ENCODE measurements at regions not wholly inside any gene's neighbourhood (a gene's known extent, or its start where the extent isn't known, plus 50 kb on each side); places are given as distances from the start of the nearest gene placed in this dataset.

DNA sequence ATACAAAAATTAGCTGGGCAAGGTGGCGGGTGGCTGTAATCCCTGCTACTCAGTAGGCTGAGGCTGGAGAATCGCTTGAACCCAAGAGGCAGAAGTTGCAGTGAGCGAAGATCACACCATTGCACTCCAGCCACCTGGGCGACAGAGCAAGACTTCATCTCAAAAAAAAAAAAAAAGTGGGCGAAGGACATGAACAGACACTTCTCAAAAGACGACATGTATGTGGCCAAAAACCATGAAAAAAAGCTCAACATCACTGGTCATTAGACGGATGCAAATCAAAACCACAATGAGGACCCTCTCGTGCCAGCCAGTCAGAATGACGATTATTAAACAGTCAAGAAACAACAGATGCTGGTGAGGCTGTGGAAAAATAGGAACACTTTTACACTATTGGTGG is 344.9 kb upstream of the JARID2 start:
- Histone ChIP-seq H3K4me1 (ENCODE audit: insufficient read depth) (no peaks in the 10 kb centered on the region), H3K27me3 (no peaks in the 10 kb centered on the region), H3K36me3 (no peaks in the 10 kb centered on the region), H3K4me3 (no peak overlapping the region), H3K27ac (no peak overlapping the region), H3K9me3 (no peaks in the 10 kb centered on the region)
- no peak for DNase-seq
- WGBS, 3 donors = 91 to 97% (median 95%) methylated on average over 9 of the region's 9 CpGs
- TF ChIP-seq EP300 (IDR thresholded peaks at IDR 0.05) = no peak
- no peak for TF ChIP-seq POLR2A (IDR thresholded peaks at IDR 0.05)
- TF ChIP-seq, protein P1, sequence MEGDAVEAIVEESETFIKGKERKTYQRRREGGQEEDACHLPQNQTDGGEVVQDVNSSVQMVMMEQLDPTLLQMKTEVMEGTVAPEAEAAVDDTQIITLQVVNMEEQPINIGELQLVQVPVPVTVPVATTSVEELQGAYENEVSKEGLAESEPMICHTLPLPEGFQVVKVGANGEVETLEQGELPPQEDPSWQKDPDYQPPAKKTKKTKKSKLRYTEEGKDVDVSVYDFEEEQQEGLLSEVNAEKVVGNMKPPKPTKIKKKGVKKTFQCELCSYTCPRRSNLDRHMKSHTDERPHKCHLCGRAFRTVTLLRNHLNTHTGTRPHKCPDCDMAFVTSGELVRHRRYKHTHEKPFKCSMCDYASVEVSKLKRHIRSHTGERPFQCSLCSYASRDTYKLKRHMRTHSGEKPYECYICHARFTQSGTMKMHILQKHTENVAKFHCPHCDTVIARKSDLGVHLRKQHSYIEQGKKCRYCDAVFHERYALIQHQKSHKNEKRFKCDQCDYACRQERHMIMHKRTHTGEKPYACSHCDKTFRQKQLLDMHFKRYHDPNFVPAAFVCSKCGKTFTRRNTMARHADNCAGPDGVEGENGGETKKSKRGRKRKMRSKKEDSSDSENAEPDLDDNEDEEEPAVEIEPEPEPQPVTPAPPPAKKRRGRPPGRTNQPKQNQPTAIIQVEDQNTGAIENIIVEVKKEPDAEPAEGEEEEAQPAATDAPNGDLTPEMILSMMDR (IDR thresholded peaks at IDR 0.05) = no peak
- intact Hi-C loops (cut with DNase I) = no loop called here

DNA sequence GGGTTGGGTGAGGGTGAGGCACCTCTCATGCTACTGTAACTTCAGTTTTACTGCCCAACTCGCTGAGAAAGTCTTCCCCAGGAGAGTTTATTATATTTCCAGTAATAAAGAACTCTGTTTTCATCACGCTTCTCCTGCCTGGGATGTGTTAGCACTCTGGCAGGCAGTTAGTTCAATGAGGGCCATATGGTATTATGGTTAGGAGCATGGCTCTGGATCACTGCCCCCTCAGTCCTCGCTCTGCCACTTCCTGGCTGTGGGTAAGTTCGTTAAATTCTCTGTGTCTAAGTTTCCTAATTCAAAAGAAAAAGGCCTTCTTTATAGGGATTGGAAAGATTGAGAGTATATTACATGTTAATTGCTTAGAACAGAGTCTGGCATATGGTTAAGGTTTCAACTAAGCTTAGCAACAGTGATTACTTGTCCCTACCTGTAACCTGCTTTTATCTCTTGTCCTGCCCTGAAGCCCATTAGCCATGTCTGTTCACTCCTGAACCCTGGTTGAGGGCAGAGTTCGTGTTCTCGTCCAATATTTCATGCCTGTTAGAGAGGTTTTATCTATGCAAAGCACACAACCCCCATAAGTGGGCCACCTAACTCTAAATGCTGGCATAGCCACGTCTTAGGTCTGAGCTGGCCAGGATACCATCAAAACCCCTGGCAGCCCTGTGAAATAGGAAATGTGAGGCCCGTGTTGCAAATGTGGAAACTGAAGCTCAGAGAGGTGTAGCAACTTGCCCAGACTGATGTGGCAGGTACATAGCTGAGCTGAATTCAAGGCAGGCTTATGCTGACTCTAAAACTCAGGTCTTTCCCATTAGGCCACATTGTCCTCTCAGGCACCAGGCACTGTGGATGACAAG is 342.5 kb upstream of the JARID2 start:
- 87 to 90% (median 89%) methylated on average over 8 of the region's 8 CpGs for WGBS, 3 donors

DNA sequence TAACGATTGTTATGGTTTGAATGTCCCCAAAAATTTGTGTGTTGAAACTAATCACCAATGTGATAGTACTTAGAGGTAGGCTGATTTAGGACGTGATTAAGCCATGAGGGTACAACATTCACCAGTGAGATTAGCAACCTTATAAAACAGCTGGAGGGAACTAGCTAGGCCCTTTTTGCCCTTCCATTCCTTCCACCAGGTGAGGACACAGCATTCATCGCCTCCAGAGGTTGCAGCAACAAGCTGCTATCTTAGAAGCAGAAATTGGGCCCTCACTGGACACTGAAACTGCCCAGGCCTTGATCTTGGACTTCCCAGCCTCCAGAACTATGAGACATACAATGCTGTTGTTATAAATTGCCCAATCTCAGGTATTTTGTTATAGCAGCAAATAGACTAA is 340.7 kb upstream of the JARID2 start:
- 62 to 64% (median 63%) methylated on average over 3 of the region's 3 CpGs for WGBS, 3 donors
- TF ChIP-seq EP300 (IDR thresholded peaks at IDR 0.05) (no peak), POLR2A (IDR thresholded peaks at IDR 0.05) (no peak)
- TF ChIP-seq, protein P1 (IDR thresholded peaks at IDR 0.05) = no peak
- H3K4me1 ChIP-seq (ENCODE audit: insufficient read depth) = no peaks in the 10 kb centered on the region
- no peaks in the 10 kb centered on the region for H3K36me3 ChIP-seq
- H3K27ac ChIP-seq = no peak overlapping the region
- H3K4me3 ChIP-seq = no peak overlapping the region
- DNase-seq = no peak
- H3K27me3 ChIP-seq = no peaks in the 10 kb centered on the region
- no peaks in the 10 kb centered on the region for H3K9me3 ChIP-seq
- intact Hi-C loops (cut with DNase I) = no loop called here

More for the DNA sequence above, 342.5 kb upstream of the JARID2 start:
- DNase-seq = no peak
- intact Hi-C loops (cut with DNase I) = no loop called here
- no peak overlapping the region for H3K4me3 ChIP-seq
- no peaks in the 10 kb centered on the region for H3K27me3 ChIP-seq
- no peaks in the 10 kb centered on the region for H3K36me3 ChIP-seq
- TF ChIP-seq EP300 (IDR thresholded peaks at IDR 0.05) (no peak), POLR2A (IDR thresholded peaks at IDR 0.05) (no peak)
- TF ChIP-seq, protein P1 (IDR thresholded peaks at IDR 0.05) = no peak
- H3K9me3 ChIP-seq = no peaks in the 10 kb centered on the region
- H3K4me1 ChIP-seq (ENCODE audit: insufficient read depth) = no peaks in the 10 kb centered on the region
- no peak overlapping the region for H3K27ac ChIP-seq

DNA sequence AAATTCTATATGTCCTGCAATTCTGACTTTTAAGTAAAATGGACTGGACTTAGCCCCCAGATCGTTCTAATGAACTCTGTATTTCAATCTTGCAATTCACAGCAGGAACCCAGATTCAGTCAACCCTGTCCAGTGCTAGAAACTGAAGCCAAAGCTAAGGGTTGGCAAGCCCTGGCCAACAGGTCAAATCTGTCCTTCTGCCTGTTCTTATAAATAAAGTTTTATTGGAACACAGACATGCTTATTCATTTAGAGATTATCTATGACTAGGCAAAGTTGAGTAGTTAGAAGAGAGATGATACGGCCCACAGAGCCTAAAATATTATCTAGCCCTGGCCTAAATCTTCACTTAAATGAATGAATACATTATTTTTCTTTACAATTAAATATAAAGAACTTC is 339.2 kb upstream of the JARID2 start:
- Histone ChIP-seq H3K36me3 (no peaks in the 10 kb centered on the region), H3K4me3 (no peak overlapping the region), H3K4me1 (ENCODE audit: insufficient read depth) (no peaks in the 10 kb centered on the region), H3K27ac (no peak overlapping the region), H3K9me3 (no peaks in the 10 kb centered on the region), H3K27me3 (no peaks in the 10 kb centered on the region)
- intact Hi-C loops (cut with DNase I) = no loop called here
- TF ChIP-seq, protein P1 (IDR thresholded peaks at IDR 0.05) = no peak
- TF ChIP-seq POLR2A (IDR thresholded peaks at IDR 0.05) = no peak
- TF ChIP-seq EP300 (IDR thresholded peaks at IDR 0.05) = no peak
- DNase-seq = no peak
- 88 to 95% (median 90%) methylated on average over 2 of the region's 2 CpGs for WGBS, 3 donors
